ENCODE measurements at regions not wholly inside any gene's neighbourhood (a gene's known extent, or its start where the extent isn't known, plus 50 kb on each side); places are given as distances from the start of the nearest gene placed in this dataset.
"Not testable (repeated sequence)": the region's sequence is repeated elsewhere in the genome, so short reads cannot be mapped to it uniquely, and the experiment has no call there.

DNA sequence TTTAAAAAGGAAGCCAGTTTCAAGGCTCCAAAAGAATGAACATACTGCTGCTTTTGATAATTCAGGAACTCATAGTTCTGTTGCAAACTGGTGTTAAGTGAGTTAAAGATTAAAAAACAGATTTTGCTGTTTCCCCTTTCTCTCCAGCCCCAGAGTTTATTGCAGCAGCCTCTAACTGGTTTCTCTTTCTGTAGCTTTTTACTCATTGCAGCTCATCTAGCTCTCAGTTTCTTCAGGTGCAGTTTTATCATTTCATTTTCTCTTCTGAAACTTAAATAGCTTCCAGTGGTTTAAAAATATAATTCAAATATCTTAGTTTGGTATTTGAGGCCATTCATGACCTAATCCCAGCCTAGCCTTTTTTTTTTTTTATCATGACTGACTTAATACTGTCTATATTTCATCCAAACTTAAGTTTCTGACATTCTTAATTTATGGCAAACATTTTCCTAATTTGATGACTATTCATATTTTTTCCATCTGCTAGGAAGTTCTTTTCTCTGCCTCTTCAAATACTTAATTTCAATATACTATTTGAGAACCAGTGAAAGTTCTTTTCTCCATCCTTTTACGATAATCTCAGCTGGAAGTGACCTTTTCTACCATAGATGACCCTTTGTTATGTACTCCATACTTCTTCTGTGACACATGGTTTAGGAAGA, 252.7 kb upstream of the GRIA1 start:
- no peak for DNase-seq
- ATAC-seq = no peak
- intact Hi-C loops (cut with DNase I, micrococcal nuclease) = no loop called here

DNA sequence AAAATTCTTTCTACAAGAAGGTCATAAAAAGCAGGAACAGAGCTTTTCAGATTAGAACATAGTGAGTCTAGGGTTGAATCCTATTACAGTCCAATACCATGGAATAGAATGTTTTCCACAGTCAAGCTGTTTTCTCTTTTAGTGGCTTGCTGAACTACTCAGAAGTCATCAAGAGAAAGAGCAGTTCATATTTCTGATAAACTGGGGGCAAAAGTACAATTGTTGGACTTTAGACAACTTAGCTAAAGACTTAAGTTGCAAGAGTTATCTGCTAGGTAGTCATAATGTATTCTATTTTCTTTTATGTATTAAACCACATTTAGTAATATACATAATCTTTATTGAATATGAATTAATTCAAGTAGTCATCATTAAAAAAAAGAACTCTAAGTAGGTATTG, 233.1 kb upstream of the GRIA1 start:
- DNase-seq = no peak
- ATAC-seq = no peak
- intact Hi-C loops (cut with DNase I, micrococcal nuclease) = no loop called here

DNA sequence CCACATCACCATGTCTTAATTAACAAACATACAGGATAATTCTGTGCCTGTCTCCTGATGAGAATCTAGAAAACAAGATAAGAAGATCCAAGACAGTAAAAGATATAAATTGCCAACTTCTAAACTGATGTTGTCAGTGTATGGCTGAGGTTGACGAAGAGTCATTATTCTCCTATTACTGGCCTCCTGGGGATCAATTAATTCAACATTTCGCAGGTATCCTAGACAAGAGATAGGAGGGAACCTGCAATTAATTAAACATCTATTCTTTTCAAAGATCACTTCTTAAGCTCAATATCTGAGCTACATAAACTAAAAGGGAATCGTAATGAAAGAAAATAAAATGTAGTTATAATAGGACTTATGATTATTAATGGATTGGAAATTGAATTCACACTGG, 232.0 kb upstream of the GRIA1 start:
- ATAC-seq (no peak), DNase-seq (no peak)
- intact Hi-C loops (cut with DNase I, micrococcal nuclease) = no loop called here

DNA sequence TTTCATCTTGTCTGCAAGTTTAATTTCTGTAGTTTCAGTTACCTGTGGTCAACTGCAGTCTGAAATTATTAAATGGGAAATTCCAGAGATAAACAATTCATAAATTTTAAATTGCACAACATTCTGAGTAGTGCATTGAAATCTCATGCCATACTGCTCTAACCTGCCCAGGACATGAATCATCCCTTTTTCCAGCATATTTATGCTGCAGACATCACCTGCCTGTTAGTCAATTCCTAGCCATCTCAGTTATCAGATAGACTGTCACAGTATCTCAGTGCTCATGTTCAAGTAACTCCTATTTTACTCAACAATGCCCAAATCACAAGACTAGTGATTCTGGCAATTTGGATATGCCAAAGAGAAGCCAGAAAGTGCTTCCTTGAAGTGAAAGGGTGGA, 223.0 kb upstream of the GRIA1 start:
- DNase-seq = no peak
- intact Hi-C loops (cut with DNase I, micrococcal nuclease) = no loop called here
- ATAC-seq = no peak

DNA sequence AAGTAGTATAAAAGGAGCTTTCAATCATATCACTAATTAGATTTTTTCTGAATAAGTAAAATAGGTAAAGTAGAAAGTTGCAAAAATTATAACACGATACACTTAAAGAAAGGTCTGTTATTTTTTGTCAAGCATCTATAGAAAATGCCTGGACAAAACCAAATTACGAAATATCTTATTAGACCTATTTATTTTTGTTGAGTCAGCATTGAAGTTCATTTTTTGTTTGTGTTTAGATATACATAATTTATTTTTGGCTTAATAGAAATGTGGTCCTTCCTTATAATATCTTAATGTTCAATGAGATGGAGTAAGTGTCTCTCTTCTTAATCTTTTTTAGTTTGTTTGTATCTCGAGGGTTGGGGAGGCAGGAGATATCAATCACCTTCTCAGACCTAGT, 214.8 kb upstream of the GRIA1 start:
- intact Hi-C loops (cut with DNase I, micrococcal nuclease) = no loop called here
- no peak for DNase-seq
- no peak for ATAC-seq

DNA sequence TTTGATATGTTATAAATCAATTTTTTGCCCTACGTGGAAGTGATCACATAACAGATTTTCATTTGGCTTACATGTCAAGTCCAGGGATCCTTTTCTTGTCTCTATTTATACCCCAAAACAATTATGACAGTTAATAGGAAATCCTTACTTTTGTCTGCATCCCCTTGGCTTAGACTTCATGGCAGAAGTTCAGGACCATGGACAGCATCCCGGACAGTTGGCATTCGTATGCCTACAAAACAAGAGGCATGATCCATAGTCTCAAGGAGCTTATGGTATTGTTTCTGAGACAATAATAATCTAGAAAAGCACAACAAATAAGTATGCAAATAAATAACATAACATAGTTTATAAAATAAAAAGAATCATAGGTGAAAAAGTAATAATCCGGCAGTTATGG, 214.3 kb upstream of the GRIA1 start:
- intact Hi-C loops (cut with DNase I, micrococcal nuclease) = no loop called here
- no peak for ATAC-seq
- no peak for DNase-seq

DNA sequence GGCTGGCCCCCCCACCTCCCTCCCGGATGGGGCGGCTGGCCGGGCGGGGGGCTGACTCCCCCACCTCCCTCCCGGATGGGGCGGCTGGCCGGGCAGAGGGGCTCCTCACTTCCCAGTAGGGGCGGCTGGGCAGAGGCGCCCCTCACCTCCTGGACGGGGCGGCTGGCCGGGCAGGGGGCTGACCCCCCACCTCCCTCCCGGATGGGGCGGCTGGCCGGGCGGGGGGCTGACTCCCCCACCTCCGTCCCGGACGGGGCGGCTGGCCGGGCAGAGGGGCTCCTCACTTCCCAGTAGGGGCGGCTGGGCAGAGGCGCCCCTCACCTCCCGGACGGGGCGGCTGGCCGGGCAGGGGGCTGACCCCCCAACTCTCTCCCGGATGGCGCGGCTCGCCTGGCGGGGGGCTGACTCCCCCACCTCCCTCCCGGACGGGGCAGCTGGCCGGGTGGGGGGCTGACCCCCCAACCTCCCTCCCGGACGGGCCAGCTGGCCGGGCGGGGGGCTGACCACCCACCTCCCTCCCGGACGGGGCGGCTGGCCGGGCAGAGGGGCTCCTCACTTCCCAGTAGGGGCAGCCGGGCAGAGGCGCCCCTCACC, 194.1 kb upstream of the GRIA1 start:
- DNase-seq; ATAC-seq; intact Hi-C loops (cut with DNase I, micrococcal nuclease): not testable (repeated sequence)

DNA sequence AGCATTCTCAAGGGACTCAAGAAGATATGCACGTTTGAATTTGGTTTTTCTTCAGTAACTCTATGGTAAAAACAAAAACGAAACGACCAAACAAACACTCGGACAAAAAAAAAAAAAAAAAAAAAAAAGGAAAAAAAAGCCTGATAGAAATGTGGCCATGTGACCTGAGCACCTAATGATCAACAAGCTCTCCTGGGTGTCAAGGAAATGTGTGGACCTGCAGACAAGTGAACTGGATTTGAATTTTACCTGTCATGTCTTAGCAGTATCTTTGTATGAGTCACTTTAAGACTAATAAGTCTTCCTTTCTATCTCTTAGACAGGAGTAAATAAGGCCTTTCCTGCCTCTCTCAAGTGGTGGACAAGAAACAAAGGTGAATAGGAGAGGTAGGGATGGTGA, 190.6 kb upstream of the GRIA1 start:
- no peak for ATAC-seq
- intact Hi-C loops (cut with DNase I, micrococcal nuclease) = no loop called here
- no peak for DNase-seq

DNA sequence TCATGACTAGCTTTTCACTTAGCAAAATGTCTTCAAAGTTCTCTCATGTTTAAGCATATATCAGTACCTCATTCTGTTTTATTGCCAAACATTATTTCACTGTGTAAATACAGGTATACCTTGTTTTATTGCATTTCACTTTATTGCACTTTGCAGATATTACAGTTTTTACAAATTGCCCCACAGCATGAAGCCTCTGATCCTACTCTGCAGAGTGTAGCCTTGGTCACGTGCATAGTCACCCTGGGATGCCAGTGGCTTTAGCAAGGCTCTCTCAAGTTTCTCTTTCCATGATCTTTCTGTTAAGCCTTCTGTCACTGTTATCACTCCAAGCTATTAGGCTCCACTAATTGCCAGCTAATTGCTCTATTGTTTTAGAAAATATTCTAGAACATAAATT, 182.2 kb upstream of the GRIA1 start:
- ATAC-seq = no peak
- DNase-seq = no peak
- intact Hi-C loops (cut with DNase I, micrococcal nuclease) = no loop called here

DNA sequence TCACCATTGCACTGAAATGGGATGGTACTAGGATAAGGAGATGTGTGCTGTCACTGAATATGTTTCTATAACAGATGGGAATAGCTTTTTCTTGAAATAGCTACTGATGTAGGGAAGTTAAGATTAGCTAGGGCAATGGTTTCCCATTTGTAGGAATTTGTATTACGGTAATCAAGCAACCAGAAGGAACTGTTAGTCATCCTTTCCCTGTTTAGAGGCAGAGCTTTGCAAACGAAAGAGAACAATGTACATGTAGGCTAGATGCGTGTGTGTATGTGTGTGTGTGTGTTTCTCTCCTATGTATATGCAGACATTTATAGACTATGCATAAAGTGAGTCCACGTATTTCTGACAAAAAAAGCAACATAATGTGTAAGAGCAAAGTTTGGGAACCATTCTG, 171.9 kb upstream of the GRIA1 start:
- intact Hi-C loops (cut with DNase I, micrococcal nuclease) = no loop called here
- no peak for ATAC-seq
- no peak for DNase-seq

DNA sequence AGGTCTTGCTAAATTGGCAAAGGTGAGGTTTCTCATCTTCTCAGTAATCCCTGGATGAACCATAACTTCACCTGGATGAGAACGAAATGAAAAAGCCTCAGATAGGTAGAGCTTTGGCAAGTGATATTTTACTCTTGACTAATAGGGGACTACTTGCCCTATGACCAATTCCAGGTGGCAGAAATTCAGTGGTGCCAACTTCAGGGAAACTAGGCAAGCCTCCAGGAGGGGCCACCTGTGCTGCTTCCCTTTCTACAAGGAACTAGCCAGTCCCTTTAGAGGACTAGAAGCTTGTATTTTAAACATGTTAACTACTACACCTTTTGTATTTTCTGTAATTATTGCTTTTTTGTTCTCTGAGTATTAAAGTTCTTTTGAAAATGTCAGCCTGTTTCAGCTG, 169.0 kb upstream of the GRIA1 start:
- DNase-seq (no peak), ATAC-seq (no peak)
- intact Hi-C loops (cut with DNase I, micrococcal nuclease) = no loop called here

DNA sequence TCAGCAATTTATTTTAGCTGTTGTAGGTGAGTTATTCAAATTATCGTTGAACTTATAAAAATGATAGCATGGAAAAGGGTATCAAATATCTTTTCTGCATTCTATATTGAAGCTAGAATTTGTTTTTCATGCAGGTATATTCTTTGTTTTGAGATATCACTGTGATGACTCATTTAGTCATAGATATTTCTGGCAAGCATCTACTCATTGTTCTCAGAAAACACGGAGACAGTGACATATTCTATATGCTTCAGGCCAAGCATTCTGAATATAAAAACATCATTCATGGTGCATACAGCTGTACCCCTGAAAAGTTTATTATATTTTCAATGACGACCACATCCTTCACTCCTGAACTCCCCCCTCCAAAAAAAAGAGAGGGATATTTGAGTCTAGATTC, 150.3 kb upstream of the GRIA1 start:
- DNase-seq (no peak), ATAC-seq (no peak)
- intact Hi-C loops (cut with DNase I, micrococcal nuclease) = no loop called here

DNA sequence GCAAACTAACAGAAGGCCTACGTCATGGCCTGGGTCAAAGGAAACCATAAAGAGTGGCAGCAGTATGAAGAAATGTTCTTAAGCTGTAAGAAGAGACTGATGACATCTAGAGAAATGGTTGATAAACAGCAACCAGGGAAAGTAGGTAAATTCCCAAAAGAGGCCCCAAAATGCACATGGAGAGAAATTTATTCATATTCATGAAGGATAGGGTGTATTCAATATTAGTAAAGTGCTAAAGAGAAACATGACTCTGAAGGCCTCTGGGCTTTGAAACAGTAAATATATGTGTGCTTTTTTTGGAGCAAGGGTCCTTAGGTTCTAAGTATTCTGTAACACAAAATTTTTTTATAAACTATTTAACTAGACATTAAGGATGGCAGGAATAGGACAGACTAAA, 149.7 kb upstream of the GRIA1 start:
- ATAC-seq = no peak
- DNase-seq = no peak
- intact Hi-C loops (cut with DNase I, micrococcal nuclease) = no loop called here

DNA sequence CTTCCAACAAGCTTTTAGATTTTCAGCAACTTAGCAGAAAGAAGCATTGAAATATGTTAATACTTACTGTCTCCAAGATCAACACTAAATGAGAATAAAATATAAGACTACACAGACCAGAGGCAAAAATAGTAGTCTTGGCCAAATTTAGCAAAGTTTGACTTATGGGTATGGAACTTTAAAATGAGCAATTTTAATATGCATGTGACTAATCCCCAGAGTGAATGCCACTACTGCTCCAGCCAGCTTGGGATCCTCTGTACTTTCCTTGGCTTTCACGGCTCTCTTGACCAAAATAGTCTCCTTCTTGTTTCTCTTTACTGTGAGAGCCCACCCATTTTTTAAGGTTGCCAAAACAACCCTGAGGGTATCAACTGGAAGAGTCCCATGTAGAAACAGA, 148.0 kb upstream of the GRIA1 start:
- DNase-seq (no peak), ATAC-seq (no peak)
- intact Hi-C loops (cut with DNase I, micrococcal nuclease) = no loop called here

DNA sequence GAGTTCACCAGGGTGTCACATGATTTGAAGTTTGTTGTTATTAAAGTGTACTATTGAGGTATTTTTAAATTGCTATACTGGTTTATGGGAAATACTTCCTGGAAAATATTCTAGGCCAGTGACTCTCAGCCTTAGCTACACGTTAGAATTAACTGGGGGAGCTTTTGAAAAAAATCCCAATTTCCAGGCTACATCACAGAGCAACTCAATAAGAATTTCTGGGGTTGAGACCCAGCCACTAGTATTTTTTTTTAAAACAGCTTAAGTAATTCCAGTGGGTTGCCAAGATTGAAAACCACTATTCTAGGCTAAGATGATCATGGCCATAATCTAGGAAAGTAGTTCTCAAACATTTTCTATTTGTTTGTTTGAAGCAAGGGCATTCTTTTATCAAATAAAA, 142.9 kb upstream of the GRIA1 start:
- no peak for DNase-seq
- intact Hi-C loops (cut with DNase I, micrococcal nuclease) = no loop called here
- ATAC-seq = no peak

DNA sequence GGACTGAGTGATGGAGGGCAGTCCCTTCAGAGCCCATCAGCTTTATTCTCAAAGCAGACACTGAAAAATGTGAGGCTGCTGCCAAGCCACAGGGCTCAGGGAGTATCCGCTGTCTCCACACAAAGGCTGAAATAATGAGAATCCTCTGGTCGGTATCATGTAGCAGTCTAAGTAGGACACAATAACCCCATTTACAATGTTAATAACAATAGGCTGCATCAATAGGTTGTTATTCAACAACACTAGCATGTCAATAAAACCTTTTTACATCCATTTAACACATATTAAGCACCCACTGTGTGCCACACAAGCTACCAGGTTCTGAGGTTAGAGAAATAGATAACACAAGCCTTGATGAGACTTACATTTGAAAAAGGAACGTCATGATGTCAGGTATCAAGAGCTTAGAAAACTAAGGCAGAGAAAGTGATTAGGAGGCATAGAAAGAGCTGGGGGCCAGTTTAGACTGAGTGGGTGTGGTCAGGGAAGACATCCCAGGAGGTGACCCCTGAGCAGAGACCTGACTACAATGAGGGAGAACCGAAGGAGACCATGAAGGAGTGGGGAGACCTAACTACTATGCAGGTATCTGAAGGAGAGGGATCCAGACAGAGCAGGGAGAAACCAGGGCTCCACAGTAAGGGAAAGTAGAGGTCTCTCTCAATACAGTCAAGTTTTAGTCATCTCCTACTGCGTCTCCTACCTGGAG, 140.1 kb upstream of the GRIA1 start:
- DNase-seq (no peak), ATAC-seq (no peak)
- intact Hi-C loops (cut with DNase I, micrococcal nuclease) = no loop called here

DNA sequence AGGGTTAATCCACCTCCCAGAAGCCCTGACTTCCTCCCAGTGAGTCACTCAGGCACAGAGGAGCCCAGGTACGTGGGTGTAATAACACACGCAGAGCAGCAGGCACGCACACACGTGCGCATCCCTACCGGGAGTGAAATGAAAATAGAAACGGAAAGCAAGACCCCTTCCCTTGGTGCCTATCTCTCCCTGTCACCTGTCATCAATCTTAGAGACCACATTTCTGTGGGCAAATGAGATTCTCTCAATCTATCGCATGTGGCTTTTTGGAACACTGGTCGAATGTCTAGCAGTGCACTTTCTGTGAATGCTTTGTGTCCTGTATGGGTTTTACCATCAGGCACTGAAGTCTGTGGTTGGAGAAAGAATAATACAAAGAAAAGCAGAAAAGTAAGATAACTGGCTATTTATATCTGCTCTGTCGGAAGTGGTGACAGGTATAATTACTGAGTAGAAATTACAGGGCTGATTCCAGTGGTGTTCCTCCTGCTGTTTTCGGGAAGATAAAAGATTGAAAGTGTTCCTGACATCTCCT, 137.7 kb upstream of the GRIA1 start:
- intact Hi-C loops (cut with DNase I, micrococcal nuclease) = no loop called here

DNA sequence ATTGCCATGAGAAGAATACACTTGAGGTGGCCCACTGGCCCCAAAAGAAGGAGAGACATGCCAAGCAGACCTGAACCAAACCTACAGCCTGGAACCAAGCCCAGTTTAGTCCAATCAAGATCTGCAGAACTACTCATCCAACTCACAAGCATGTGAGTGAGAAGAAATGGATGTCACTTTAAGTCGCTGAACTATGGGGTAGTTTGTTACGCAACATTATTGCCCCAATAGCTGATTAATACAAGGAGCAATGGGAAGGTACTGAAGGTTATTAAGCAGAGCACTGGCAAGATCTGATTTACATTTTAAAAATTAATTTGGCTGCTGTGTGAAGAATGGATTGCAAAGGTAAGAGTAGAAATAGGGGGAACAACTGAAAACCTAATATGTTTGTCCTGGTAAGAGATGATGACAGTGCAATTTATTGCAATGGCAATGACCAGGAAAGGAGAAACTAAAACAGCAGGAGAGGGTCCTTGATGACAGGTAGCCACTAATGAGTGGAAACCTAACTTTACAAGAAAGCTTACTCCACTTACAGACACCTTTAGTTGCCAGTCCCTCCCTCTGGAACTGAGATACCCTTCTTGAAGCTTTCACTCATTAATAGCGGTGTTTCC, 132.9 kb upstream of the GRIA1 start:
- DNase-seq (no peak), ATAC-seq (no peak)
- intact Hi-C loops (cut with DNase I, micrococcal nuclease) = no loop called here

More for the DNA sequence above, 137.7 kb upstream of the GRIA1 start:
- ATAC-seq = no peak
- DNase-seq = no peak

DNA sequence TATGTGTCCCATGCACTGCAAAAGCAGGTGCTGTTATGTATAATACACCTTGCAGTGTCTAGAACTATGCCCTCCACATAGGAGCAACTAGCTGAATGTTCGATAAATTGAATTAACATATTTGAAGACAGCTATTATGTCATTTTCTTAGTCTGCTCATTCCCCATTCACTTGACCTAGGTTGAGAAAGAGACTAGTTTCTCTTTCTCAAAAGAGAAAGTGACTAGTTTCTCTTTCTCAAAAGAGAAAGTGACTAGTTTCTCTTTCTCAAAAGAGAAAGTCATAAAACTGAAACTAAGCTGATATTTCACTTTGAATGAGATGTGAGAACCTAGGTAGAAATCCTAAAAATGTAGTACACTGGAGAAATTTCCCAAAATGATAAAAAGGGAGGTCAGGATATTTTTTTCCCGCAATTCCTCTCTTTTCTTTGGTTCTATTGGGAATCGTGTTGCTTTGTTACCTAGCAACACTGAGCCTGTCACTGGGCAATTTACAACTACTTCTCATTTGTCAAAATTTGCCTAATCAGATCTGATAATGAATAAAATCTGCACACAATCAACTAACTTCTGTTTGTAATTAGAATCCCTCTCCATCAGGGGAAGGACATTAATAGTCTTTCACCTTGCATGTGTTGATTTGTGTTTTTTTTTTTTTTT, 132.0 kb upstream of the GRIA1 start:
- ATAC-seq (no peak), DNase-seq (no peak)
- intact Hi-C loops (cut with DNase I, micrococcal nuclease) = no loop called here

DNA sequence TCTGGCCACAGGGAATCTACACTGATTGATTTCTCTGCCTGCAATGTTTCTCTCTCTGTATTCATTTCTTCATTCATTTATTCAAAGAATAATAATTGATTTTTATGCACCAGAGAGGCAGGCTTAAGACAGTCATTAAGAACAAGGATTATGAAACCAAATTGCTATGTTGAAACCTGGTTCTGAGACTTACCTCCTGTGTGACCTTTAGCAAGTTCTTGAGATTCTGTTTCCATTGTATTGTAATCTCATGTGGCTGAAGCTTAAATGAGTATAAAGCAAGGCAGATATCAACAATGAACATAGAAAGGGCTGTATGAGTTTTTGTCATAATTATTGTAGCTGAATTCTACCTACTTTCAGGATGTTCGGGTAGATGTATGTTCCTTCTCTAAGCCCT, 129.6 kb upstream of the GRIA1 start:
- DNase-seq (no peak), ATAC-seq (no peak)
- intact Hi-C loops (cut with DNase I, micrococcal nuclease) = no loop called here

Data from left colon (tissue), 2 donors.